ENCODE measurements at regions not wholly inside any gene's neighbourhood (a gene's known extent, or its start where the extent isn't known, plus 50 kb on each side); places are given as distances from the start of the nearest gene placed in this dataset.

DNA sequence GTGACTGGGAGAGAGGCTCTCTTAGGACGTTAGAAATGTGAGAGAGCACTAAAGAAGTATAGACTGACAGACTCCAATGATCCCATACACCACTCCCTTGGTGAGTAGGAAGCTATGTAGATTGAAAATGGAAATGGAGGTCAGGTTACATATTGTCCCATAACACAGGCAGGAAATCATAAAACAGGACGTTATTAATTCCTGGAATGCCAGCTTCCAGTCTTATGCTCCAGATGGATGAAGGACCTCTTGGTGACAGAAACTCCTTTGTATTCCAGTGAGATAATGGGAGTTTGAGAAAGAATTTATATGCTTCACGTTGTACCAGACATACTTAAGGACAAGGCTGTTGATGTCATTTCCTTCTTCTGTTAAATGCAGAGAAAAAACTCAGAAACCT lies 338.2 kb upstream of the ITGA1 start:
- TF ChIP-seq, protein P1, sequence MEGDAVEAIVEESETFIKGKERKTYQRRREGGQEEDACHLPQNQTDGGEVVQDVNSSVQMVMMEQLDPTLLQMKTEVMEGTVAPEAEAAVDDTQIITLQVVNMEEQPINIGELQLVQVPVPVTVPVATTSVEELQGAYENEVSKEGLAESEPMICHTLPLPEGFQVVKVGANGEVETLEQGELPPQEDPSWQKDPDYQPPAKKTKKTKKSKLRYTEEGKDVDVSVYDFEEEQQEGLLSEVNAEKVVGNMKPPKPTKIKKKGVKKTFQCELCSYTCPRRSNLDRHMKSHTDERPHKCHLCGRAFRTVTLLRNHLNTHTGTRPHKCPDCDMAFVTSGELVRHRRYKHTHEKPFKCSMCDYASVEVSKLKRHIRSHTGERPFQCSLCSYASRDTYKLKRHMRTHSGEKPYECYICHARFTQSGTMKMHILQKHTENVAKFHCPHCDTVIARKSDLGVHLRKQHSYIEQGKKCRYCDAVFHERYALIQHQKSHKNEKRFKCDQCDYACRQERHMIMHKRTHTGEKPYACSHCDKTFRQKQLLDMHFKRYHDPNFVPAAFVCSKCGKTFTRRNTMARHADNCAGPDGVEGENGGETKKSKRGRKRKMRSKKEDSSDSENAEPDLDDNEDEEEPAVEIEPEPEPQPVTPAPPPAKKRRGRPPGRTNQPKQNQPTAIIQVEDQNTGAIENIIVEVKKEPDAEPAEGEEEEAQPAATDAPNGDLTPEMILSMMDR (IDR thresholded peaks at IDR 0.05; ENCODE audit: insufficient read depth, low read length, missing control alignments), result no peak
- H3K4me3 ChIP-seq (ENCODE audit: low read depth, low read length), result no peak overlapping the region
- CTCF ChIA-PET, result no interaction called here
- no peak for DNase-seq (ENCODE audit: low read depth, low spot score)
- POLR2A ChIA-PET, result no interaction called here

DNA sequence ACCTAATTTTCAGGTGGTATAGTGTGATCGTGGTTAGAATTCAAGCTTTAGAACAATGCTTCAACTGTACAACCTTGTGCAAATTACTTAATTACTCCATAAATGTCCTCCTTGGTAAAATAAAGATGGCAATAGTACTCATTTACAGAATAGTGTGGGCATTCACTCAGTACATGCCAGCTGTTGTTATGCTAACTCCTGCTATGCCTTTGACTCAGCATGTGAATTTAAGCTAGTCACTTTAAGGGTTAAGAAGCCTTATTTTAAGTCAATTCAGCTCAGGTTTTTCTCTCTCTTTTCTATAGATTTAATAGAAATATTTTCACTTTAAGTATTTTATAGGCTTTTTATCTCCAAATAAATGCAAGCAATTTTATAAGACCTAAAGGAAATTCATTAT lies 335.6 kb upstream of the ITGA1 start:
- ChIA-PET POLR2A (no interaction called here), CTCF (no interaction called here)
- TF ChIP-seq, protein P1 (IDR thresholded peaks at IDR 0.05; ENCODE audit: insufficient read depth, low read length, missing control alignments), result no peak
- H3K4me3 ChIP-seq (ENCODE audit: low read depth, low read length), result no peak overlapping the region
- DNase-seq (ENCODE audit: low read depth, low spot score), result no peak

DNA sequence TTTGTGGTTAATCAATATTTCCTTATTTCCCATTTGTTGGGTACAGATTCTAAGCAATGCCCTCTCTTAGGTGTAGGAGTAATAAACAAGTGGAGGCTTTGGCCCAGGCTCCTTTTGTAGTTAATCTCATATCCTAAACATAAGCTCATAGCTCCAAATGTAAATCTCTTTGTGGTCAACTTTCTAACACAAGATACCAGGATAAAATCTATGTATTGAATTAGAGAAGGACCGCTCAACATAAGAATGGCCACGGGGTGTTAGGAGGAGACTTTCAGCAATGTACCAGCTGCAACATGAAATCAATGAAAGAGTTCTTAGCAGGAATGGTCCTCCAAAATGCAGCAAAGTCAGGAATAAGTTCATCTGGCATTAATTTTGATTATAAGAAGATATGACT lies 334.5 kb upstream of the ITGA1 start:
- ChIA-PET CTCF (no interaction called here), POLR2A (no interaction called here)

DNA sequence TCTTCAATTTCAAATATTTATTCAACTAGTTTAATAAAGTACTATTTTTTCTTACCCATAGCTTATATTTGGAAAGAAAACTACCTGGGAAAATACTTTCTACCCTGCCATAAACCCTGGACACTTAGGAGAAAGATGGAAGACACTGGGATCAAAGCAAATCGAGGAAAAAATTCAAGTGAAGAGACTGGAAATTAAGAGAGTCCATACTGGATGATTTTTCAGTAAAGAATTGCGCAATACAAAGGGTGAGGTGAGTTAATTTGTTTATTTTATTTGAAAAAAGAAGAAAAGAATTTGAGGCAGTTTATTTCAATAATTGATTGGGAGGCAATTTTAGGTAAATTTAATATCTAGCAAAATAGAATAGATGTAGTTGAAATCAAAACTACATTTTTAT lies 331.8 kb upstream of the ITGA1 start:
- TF ChIP-seq, protein P1 (IDR thresholded peaks at IDR 0.05; ENCODE audit: insufficient read depth, low read length, missing control alignments), result no peak
- ChIA-PET POLR2A (no interaction called here), CTCF (no interaction called here)
- H3K4me3 ChIP-seq (ENCODE audit: low read depth, low read length), result no peak overlapping the region
- no peak for DNase-seq (ENCODE audit: low read depth, low spot score)

More for the DNA sequence above, 334.5 kb upstream of the ITGA1 start:
- DNase-seq (ENCODE audit: low read depth, low spot score), result no peak
- no peak overlapping the region for H3K4me3 ChIP-seq (ENCODE audit: low read depth, low read length)
- TF ChIP-seq, protein P1 (IDR thresholded peaks at IDR 0.05; ENCODE audit: insufficient read depth, low read length, missing control alignments), result no peak

DNA sequence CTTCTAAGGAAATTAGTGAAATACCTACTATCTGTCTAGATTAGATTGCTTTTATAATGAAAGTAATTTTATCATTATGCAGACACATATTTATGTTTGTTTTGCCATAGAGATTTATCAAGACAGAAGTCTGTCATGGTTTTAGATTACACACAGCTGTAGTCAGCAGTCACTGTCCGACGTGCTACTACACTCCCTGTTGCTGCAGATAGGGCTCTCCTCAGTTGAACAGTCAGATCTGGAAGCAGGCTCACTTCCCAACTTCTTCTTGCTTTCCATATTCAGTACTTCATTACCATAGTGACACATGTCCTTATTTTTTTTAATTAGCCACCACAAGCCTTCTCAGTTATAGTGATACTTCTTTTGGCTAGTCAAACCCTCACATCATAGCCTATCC lies 329.9 kb upstream of the ITGA1 start:
- ChIA-PET POLR2A (no interaction called here), CTCF (no interaction called here)
- H3K4me3 ChIP-seq (ENCODE audit: low read depth, low read length), result no peak overlapping the region
- TF ChIP-seq, protein P1 (IDR thresholded peaks at IDR 0.05; ENCODE audit: insufficient read depth, low read length, missing control alignments), result no peak
- no peak for DNase-seq (ENCODE audit: low read depth, low spot score)

DNA sequence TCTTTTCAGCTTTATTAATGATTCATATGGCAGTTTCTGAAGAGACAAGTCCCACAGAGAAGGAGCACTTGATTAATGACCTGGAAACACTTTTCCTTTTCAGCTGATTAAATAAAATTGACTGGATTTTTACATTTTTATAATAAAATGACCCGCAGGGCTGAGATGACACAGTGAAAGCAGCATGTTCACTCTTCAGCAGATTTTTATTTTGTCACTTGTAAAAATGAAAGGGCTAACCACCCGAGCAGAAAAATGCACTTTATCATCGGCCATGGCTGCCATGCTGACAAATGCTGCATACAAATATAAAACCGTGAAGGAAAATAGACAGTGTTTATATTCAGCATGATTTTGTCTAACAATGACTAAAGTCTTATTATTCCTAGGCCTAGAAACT lies 321.6 kb upstream of the ITGA1 start:
- ChIA-PET CTCF (no interaction called here), POLR2A (no interaction called here)
- TF ChIP-seq, protein P1 (IDR thresholded peaks at IDR 0.05; ENCODE audit: insufficient read depth, low read length, missing control alignments), result no peak
- H3K4me3 ChIP-seq (ENCODE audit: low read depth, low read length), result no peak overlapping the region
- no peak for DNase-seq (ENCODE audit: low read depth, low spot score)
